GM18861 (cell line): ENCODE measurements at regions not wholly inside any gene's neighbourhood (a gene's known extent, or its start where the extent isn't known, plus 50 kb on each side); places are given as distances from the start of the nearest gene placed in this dataset.
"Not testable (repeated sequence)": the region's sequence is repeated elsewhere in the genome, so short reads cannot be mapped to it uniquely, and the experiment has no call there.

Source experiments
- ATAC-seq: cut with Tn5 transposase; IDR thresholded peaks from one replicate; pipeline ENCODE4 v1.9.1; 2021; ENCODE audit not compliant: unreplicated experiment

- peak; percentile 91 for ATAC-seq
Observed at GRCh38 chr13:52565324-52565723, 76.9 kb upstream of the HNRNPA1L2 start.

GRCh38 chr13:52569904-52570602, 72.2 kb upstream of the HNRNPA1L2 start:
- peak; percentile 74 for ATAC-seq

- not testable (repeated sequence) for ATAC-seq
Observed at GRCh38 chr13:52571163-52571562, 71.1 kb upstream of the HNRNPA1L2 start.

- ATAC-seq: peak; percentile 96
Observed at GRCh38 chr13:52582962-52583361, 59.3 kb upstream of the HNRNPA1L2 start.
